Mammary epithelial cell (primary cell): ENCODE measurements at regions not wholly inside any gene's neighbourhood (a gene's known extent, or its start where the extent isn't known, plus 50 kb on each side); places are given as distances from the start of the nearest gene placed in this dataset.

ENCODE experiments used
- EZH2 ChIP-seq: IDR thresholded peaks from 2 replicates; pipeline ENCODE4 v1.6.1; 2012; ENCODE audit warnings: low read length, inconsistent platforms, borderline replicate concordance
- TF ChIP-seq, protein P1 (sequence below), 2 donors: IDR thresholded peaks in 1 of 2; conservative IDR thresholded peaks in 1 of 2; 2 replicates each; pipeline ENCODE4 v1.5.1; 2011 to 2012; ENCODE audit warnings: inconsistent platforms in 2 of 2, low read length in 2 of 2, mild to moderate bottlenecking in 2 of 2, control low read depth in 1 of 2, low read depth in 1 of 2; ENCODE audit not compliant: insufficient read depth in 1 of 2; ENCODE audit errors: extremely low read depth in 1 of 2

DNA sequence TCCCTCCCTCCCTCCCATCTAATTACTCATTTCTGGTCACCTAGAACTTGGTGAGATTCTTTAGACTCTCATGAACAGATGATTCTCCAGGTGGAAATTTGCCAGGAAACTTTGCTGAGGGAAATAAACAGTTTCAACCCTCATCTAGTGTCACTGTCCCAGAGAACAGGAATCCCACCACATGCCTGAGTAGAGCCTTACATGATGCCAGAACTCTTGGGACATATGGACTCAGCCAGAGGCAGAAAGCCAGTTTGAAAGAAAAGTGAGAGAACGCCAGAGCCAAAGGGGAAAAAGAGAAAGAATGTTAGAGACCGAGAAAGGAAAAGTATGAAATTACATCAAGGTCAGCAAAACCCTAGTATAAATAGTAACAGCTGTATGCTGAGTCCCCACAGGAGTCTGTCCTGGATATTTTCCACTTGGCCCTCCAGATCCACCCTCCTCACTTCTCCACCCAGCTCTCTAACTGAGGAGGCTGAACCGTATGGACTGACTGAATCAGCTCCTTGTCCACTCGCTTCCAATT is 127.5 kb upstream of the COL21A1 start:
- TF ChIP-seq, protein P1, sequence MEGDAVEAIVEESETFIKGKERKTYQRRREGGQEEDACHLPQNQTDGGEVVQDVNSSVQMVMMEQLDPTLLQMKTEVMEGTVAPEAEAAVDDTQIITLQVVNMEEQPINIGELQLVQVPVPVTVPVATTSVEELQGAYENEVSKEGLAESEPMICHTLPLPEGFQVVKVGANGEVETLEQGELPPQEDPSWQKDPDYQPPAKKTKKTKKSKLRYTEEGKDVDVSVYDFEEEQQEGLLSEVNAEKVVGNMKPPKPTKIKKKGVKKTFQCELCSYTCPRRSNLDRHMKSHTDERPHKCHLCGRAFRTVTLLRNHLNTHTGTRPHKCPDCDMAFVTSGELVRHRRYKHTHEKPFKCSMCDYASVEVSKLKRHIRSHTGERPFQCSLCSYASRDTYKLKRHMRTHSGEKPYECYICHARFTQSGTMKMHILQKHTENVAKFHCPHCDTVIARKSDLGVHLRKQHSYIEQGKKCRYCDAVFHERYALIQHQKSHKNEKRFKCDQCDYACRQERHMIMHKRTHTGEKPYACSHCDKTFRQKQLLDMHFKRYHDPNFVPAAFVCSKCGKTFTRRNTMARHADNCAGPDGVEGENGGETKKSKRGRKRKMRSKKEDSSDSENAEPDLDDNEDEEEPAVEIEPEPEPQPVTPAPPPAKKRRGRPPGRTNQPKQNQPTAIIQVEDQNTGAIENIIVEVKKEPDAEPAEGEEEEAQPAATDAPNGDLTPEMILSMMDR (conservative IDR thresholded peaks at IDR 0.05 in 1 of 2, IDR thresholded peaks at IDR 0.05 in 1 of 2; ENCODE audit: extremely low read depth in 1 of 2, insufficient read depth in 1 of 2, low read depth in 1 of 2, low read length in 2 of 2), result no peak
- TF ChIP-seq EZH2, result no peak
